AG09319 (cell line): ENCODE measurements at regions not wholly inside any gene's neighbourhood (a gene's known extent, or its start where the extent isn't known, plus 50 kb on each side); places are given as distances from the start of the nearest gene placed in this dataset.
"Not testable (repeated sequence)": the region's sequence is repeated elsewhere in the genome, so short reads cannot be mapped to it uniquely, and the experiment has no call there.

ENCODE experiments used
- DNase-seq: peaks from one replicate; pipeline ENCODE4 v3.0.0-alpha.2; 2010; ENCODE audit warnings: low read depth; ENCODE audit errors: extremely low read depth
- CTCF ChIP-seq: IDR thresholded peaks from 2 replicates; pipeline ENCODE4 v1.5.1; 2011; ENCODE audit warnings: low read depth, mild to moderate bottlenecking, inconsistent platforms, low read length, moderate library complexity

GRCh38 chr10:107966826-107967225, 802.3 kb upstream of the SORCS1 start:
- no peak for DNase-seq
- no peak for TF ChIP-seq CTCF

DNA sequence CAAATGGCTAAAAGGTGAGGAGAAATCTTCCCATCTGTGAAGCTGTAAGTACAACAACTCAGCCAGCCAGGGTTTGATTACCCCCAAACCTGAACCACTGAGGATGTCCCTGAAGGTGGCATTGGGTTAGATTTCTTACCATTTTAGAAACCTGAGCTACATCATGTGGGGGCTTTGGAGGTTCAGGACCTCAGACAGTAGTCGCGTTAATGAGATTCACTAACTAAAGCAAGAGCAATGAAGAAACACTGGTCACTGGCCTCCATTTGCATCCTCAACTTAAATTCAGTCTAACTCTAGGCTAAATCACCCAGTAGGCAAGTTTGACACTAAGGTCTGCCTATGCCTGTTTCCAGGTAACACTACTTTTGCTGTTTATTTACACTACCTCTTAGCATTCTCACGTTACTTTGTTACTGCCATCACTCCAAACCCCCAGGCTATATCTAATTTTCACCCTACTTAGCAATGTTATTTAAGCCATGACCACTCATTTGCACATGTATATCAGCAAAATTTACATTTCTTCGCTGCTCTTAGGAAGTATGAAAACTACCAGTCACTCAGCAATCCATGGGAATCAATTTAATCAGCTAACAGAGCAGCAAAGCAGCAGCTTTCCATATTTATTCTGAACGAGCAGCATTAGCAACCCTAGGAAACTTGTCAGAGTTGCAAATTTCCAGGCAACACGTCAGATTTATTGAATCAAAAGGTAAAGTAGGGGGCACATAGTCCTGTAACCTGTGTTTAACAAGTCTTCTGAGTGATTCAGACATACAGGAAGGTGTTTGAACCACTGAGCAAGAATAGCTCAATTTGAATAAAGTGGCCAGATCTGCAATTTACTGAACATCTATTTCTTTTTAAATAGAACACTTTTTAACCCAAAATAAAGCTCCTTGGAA, 788.4 kb upstream of the SORCS1 start:
- TF ChIP-seq CTCF, result no peak

DNA sequence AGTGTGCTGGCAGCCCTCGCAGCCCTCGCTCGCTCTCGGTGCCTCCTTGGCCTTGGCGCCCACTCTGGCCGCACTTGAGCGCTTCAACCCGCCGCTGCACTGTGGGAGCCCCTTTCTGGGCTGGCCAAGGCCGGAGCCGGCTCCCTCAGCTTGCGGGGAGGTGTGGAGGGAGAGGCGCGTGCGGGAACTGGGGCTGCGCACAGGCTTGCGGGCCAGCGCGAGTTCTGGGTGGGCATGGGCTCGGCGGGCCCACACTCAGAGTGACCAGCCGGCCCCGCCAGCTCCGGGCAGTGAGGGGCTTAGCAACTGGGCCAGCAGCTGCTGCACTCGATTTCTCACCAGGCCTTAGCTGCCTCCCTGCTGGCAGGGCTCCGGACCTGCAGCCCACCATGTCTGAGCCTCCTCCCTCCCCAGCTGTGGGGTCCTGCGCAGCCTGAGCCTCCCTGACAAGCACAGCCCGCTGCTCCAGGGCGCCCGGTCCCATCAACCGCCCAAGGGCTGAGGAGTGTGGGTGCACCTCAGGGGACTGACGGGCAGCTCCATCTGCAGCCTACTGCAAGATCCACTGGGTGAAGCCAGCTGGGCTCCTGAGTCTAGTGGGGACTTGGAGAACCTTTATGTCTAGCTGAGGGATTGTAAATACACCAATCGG, 786.0 kb upstream of the SORCS1 start:
- not testable (repeated sequence) for DNase-seq

More for the DNA sequence above, 788.4 kb upstream of the SORCS1 start:
- no peak for DNase-seq

- TF ChIP-seq CTCF, result no peak
- DNase-seq, result no peak
Observed at GRCh38 chr10:107942826-107943225, 778.3 kb upstream of the SORCS1 start.

DNA sequence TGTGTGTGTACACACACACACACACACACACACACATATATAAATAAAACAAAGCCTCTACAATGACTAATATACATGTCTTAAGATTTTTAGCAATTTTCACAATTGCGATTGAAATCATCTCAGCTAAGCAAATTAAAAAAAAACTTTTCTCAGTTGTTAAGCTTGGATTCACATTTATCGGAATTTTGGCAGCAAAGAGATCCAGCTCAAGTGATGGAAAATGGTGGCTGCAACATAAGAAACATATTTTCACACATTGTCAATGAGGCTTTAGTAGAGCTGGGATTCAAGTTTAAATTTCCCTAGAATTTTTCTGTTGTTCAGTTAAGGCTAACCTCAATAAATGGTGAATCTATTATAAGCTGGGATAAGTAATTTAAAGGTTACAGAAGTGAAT, 768.6 kb upstream of the SORCS1 start:
- DNase-seq, result no peak
- no peak for TF ChIP-seq CTCF

GRCh38 chr10:107931808-107932207, 767.3 kb upstream of the SORCS1 start:
- DNase-seq, result no peak
- TF ChIP-seq CTCF, result no peak

DNA sequence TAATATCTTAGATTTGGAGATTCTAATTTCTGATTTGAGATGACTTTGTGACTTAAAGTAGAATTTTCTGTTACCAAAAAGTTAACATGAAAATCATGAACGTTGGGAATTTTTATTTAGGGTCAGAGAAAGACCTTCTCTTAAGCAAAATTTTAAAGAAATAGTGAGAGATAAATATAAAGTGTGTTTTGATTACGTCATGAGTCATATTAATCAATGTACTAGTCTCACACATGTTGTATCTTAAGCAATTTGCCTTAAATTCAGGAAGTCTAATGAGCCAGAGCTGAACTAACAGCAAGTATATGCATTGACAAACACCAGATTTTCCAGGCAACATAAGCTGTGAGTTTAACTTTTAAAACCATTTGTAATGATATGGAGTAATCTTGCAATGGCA, 765.5 kb upstream of the SORCS1 start:
- TF ChIP-seq CTCF, result no peak
- DNase-seq, result no peak
